HCT116 (cell line): ENCODE measurements at regions not wholly inside any gene's neighbourhood (a gene's known extent, or its start where the extent isn't known, plus 50 kb on each side); places are given as distances from the start of the nearest gene placed in this dataset.

Experiments used
- ATAC-seq: fragments of 200-7000 bp; cut with Tn5 transposase; 2 replicates; pipeline ENCODE4 v1.9.1; 2020; ENCODE audit warnings: mild to moderate bottlenecking, moderate library complexity
- BruUV-seq: library from RNA; stranded (reverse); fragments of 400-500 nt; replicated peaks from 2 replicates; lab custom pipeline; 2021; lab: Mats Ljungman, UMichigan
- CTCF ChIA-PET: fragments of 300-600 bp; sonication (Branson Sonifier 250); formaldehyde crosslinking; loops from one replicate; lab custom pipeline; 2021; ENCODE audit warnings: antibody characterized with exemption; lab: Charles Lee
- POLR2A ChIA-PET: fragments of 300-600, 350-600 bp; sonication (Branson Sonifier 250); formaldehyde crosslinking; loops from one replicate; lab custom pipeline; 2021; ENCODE audit warnings: antibody characterized with exemption; lab: Charles Lee
- RAD21 ChIA-PET, 2 experiments: fragments of 300-600 bp; sonication (Branson Sonifier 250); formaldehyde crosslinking; loops; one replicate each; lab custom pipeline; 2023; ENCODE audit warnings: low total read pairs in 2 of 2; ENCODE audit not compliant: uncharacterized antibody in 2 of 2, unreplicated experiment in 2 of 2, low non-redundant PET in 1 of 2; lab: Charles Lee
- DNase-seq: peaks from one replicate; pipeline ENCODE4 v3.0.0-alpha.2; 2010; ENCODE audit warnings: low read depth, low spot score
- H2AFZ ChIP-seq: fragments of 200-600 bp; shearing (Covaris generic), sonication (generic); 2 replicates; pipeline ENCODE4 v1.6.1; 2017; ENCODE audit warnings: low read depth, mixed run types, mixed read lengths, antibody characterized with exemption, low read length; ENCODE audit not compliant: poor library complexity, severe bottlenecking
- H3K27ac ChIP-seq: 2 replicates; pipeline ENCODE4 v1.5.1; 2012; ENCODE audit warnings: low read depth, low read length
- H3K27me3 ChIP-seq: fragments of 200-600 bp; sonication (generic); 2 replicates; pipeline ENCODE4 v1.6.1; 2016; ENCODE audit warnings: mixed run types, low read length, mixed read lengths; ENCODE audit not compliant: insufficient read depth
- H3K36me3 ChIP-seq, 2 experiments: fragments of 200-500 bp in 1 of 2; fragments of 200-600 bp in 1 of 2; sonication (Bioruptor generic) in 1 of 2; sonication (generic) in 1 of 2; 2 replicates each; pipeline versions ENCODE4 v1.5.1 to v1.6.1; 2014 to 2016; ENCODE audit warnings: low read length in 2 of 2, inconsistent platforms in 1 of 2, mixed read lengths in 1 of 2, mixed run types in 1 of 2; ENCODE audit not compliant: insufficient read depth in 2 of 2, control insufficient read depth in 1 of 2
- H3K4me1 ChIP-seq, 2 experiments: fragments of 200-600 bp in 1 of 2; sonication (generic) in 1 of 2; 2 replicates each; pipeline versions ENCODE4 v1.5.1 to v1.6.1; 2012 to 2017; ENCODE audit warnings: low read length in 2 of 2, inconsistent platforms in 1 of 2, mild to moderate bottlenecking in 1 of 2, mixed read lengths in 1 of 2, mixed run types in 1 of 2, moderate library complexity in 1 of 2; ENCODE audit not compliant: insufficient read depth in 2 of 2, control insufficient read depth in 1 of 2
- H3K4me2 ChIP-seq: fragments of 200-600 bp; sonication (generic); 2 replicates; pipeline ENCODE4 v1.6.1; 2017; ENCODE audit warnings: mixed run types, low read length, mixed read lengths
- H3K4me3 ChIP-seq, 2 experiments: fragments of 200-600 bp in 1 of 2; sonication (generic) in 1 of 2; replicated peaks in 1 of 2; 2 replicates each; pipeline ENCODE4 v1.5.1; 2011 to 2016; ENCODE audit warnings: low read length in 2 of 2, control low read depth in 1 of 2, low read depth in 1 of 2, mild to moderate bottlenecking in 1 of 2, mixed read lengths in 1 of 2, mixed run types in 1 of 2
- H3K79me2 ChIP-seq: fragments of 200-600 bp; sonication (generic); 2 replicates; pipeline ENCODE4 v1.6.1; 2017; ENCODE audit warnings: mild to moderate bottlenecking, mixed run types, low read length, moderate library complexity, mixed read lengths; ENCODE audit not compliant: insufficient read depth
- H3K9ac ChIP-seq: fragments of 200-600 bp; sonication (generic); 2 replicates; pipeline ENCODE4 v1.6.1; 2016; ENCODE audit warnings: low read length, mixed read lengths
- H3K9me2 ChIP-seq: fragments of 200-600 bp; sonication (generic), shearing (Covaris generic); 2 replicates; pipeline ENCODE4 v1.6.1; 2017; ENCODE audit warnings: mixed run types, mild to moderate bottlenecking, moderate library complexity; ENCODE audit not compliant: insufficient read depth
- H3K9me3 ChIP-seq, 2 experiments: fragments of 200-500 bp in 1 of 2; fragments of 200-600 bp in 1 of 2; sonication (Bioruptor generic) in 1 of 2; sonication (generic) in 1 of 2; 2 replicates each; pipeline ENCODE4 v1.6.1; 2014 to 2017; ENCODE audit warnings: low read length in 2 of 2, mixed read lengths in 2 of 2, inconsistent platforms in 1 of 2, low read depth in 1 of 2, mild to moderate bottlenecking in 1 of 2, mixed run types in 1 of 2, moderate library complexity in 1 of 2; ENCODE audit not compliant: control insufficient read depth in 1 of 2, insufficient read depth in 1 of 2
- H4K20me1 ChIP-seq: fragments of 200-600 bp; sonication (generic), shearing (Covaris generic); 2 replicates; pipeline ENCODE4 v1.6.1; 2017; ENCODE audit warnings: mixed run types, mild to moderate bottlenecking, moderate library complexity; ENCODE audit not compliant: insufficient read depth
- EGR1 ChIP-seq: IDR thresholded peaks from 2 replicates; pipeline ENCODE4 v1.6.1; 2012; ENCODE audit warnings: low read depth
- ELF1 ChIP-seq: IDR thresholded peaks from 2 replicates; pipeline ENCODE4 v1.6.1; 2012; ENCODE audit warnings: low read depth, borderline replicate concordance
- EZH2 ChIP-seq: fragments of 200-600 bp; sonication (generic); IDR thresholded peaks from 2 replicates; pipeline ENCODE4 v1.6.1; 2017; ENCODE audit warnings: antibody characterized with exemption, mixed run types
- EZH2phosphoT487 ChIP-seq: fragments of 200-600 bp; IDR thresholded peaks from 2 replicates; pipeline ENCODE4 v1.6.1; 2018; ENCODE audit warnings: antibody characterized with exemption, borderline replicate concordance
- FOSL1 ChIP-seq: IDR thresholded peaks from 2 replicates; pipeline ENCODE4 v1.6.1; 2012; ENCODE audit warnings: low read depth
- JUND ChIP-seq: IDR thresholded peaks from 2 replicates; pipeline ENCODE4 v1.6.1; 2012
- POLR2A ChIP-seq: IDR thresholded peaks from 2 replicates; pipeline ENCODE4 v1.7.0; 2011; ENCODE audit warnings: borderline replicate concordance; ENCODE audit not compliant: insufficient read depth, insufficient read length; ENCODE audit errors: extremely low read depth
- POLR2AphosphoS5 ChIP-seq: IDR thresholded peaks from 2 replicates; pipeline ENCODE4 v1.6.1; 2011; ENCODE audit warnings: mild to moderate bottlenecking, low read depth, low read length, moderate library complexity
- RAD21 ChIP-seq: IDR thresholded peaks from 2 replicates; pipeline ENCODE4 v1.6.1; 2012; ENCODE audit warnings: low read depth, mild to moderate bottlenecking
- SIN3A ChIP-seq: IDR thresholded peaks from 2 replicates; pipeline ENCODE4 v1.6.1; 2012; ENCODE audit warnings: low read depth
- SP1 ChIP-seq: IDR thresholded peaks from 2 replicates; pipeline ENCODE4 v1.6.1; 2012; ENCODE audit warnings: low read depth
- SRF ChIP-seq: IDR thresholded peaks from 2 replicates; pipeline ENCODE4 v1.6.1; 2012; ENCODE audit warnings: low read depth
- TCF7L2 ChIP-seq: IDR thresholded peaks from 2 replicates; pipeline ENCODE4 v1.7.0; 2011; ENCODE audit warnings: borderline replicate concordance, inconsistent platforms; ENCODE audit not compliant: insufficient read depth, insufficient read length; ENCODE audit errors: extremely low read depth
- YY1 ChIP-seq: IDR thresholded peaks from 2 replicates; pipeline ENCODE4 v1.6.1; 2011; ENCODE audit warnings: low read length, low read depth, moderate library complexity, mild to moderate bottlenecking; ENCODE audit not compliant: insufficient replicate concordance; ENCODE audit errors: extremely low read depth
- ZNF274 ChIP-seq: fragments of 200-500 bp; sonication (Bioruptor generic); IDR thresholded peaks from 2 replicates; pipeline ENCODE4 v1.6.1; 2014; ENCODE audit warnings: mild to moderate bottlenecking, low read depth, low read length, inconsistent platforms
- intact Hi-C: fragments of 100-400 bp; cut with micrococcal nuclease; formaldehyde crosslinking; loops from 2 replicates; pipeline ENCODE4 v1.10.0; 2022
- TF ChIP-seq, protein P1 (sequence below): IDR thresholded peaks from 2 replicates; pipeline ENCODE4 v1.6.1; 2012
- TF ChIP-seq, protein P2 (sequence below): IDR thresholded peaks from 2 replicates; pipeline ENCODE4 v1.6.1; 2011; ENCODE audit warnings: mild to moderate bottlenecking, low read length, moderate library complexity; ENCODE audit not compliant: insufficient replicate concordance; ENCODE audit errors: extremely low read depth
- TF ChIP-seq, protein P3 (sequence below), 3 experiments: fragments of 200-600 bp in 1 of 3; sonication (generic) in 1 of 3; IDR thresholded peaks in 2 of 3; conservative IDR thresholded peaks in 1 of 3; 2 replicates each; pipeline ENCODE4 v1.5.1; 2012 to 2017; ENCODE audit warnings: low read depth in 2 of 3, low read length in 2 of 3, antibody characterized with exemption in 1 of 3, borderline replicate concordance in 1 of 3, control low read depth in 1 of 3, mild to moderate bottlenecking in 1 of 3, mixed read lengths in 1 of 3, mixed run types in 1 of 3, moderate library complexity in 1 of 3; ENCODE audit not compliant: insufficient read depth in 1 of 3

DNA sequence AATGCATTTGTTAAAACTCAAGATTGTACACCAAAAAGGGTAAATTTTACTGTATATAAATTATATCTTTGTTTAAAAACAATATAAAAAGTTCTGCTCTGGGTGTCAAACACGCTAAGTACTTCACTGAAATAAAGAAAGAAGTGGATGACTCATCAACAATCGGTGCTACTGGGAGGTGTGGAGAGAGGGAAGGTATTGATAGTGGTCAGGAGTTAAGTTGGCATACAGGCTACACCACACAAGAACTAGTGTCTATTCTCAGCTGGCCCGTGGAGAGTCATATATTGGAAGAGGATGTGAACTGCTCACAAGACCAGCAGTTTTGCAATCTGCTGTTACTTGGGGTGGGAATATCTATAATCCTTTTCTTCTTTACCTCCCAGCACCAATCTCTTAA is 145.7 kb upstream of the TRPC7 start:
- TF ChIP-seq, protein P1, sequence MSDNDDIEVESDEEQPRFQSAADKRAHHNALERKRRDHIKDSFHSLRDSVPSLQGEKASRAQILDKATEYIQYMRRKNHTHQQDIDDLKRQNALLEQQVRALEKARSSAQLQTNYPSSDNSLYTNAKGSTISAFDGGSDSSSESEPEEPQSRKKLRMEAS, result no peak
- TF ChIP-seq TCF7L2 (no peak), POLR2AphosphoS5 (no peak), SIN3A (no peak), POLR2A (no peak), EGR1 (no peak), YY1 (no peak), SRF (no peak), RAD21 (no peak), JUND (no peak), FOSL1 (no peak), SP1 (no peak), ZNF274 (no peak), EZH2 (no peak), ELF1 (no peak), EZH2phosphoT487 (no peak)
- TF ChIP-seq, protein P2, sequence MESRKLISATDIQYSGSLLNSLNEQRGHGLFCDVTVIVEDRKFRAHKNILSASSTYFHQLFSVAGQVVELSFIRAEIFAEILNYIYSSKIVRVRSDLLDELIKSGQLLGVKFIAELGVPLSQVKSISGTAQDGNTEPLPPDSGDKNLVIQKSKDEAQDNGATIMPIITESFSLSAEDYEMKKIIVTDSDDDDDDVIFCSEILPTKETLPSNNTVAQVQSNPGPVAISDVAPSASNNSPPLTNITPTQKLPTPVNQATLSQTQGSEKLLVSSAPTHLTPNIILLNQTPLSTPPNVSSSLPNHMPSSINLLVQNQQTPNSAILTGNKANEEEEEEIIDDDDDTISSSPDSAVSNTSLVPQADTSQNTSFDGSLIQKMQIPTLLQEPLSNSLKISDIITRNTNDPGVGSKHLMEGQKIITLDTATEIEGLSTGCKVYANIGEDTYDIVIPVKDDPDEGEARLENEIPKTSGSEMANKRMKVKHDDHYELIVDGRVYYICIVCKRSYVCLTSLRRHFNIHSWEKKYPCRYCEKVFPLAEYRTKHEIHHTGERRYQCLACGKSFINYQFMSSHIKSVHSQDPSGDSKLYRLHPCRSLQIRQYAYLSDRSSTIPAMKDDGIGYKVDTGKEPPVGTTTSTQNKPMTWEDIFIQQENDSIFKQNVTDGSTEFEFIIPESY, result no peak
- TF ChIP-seq, protein P3, sequence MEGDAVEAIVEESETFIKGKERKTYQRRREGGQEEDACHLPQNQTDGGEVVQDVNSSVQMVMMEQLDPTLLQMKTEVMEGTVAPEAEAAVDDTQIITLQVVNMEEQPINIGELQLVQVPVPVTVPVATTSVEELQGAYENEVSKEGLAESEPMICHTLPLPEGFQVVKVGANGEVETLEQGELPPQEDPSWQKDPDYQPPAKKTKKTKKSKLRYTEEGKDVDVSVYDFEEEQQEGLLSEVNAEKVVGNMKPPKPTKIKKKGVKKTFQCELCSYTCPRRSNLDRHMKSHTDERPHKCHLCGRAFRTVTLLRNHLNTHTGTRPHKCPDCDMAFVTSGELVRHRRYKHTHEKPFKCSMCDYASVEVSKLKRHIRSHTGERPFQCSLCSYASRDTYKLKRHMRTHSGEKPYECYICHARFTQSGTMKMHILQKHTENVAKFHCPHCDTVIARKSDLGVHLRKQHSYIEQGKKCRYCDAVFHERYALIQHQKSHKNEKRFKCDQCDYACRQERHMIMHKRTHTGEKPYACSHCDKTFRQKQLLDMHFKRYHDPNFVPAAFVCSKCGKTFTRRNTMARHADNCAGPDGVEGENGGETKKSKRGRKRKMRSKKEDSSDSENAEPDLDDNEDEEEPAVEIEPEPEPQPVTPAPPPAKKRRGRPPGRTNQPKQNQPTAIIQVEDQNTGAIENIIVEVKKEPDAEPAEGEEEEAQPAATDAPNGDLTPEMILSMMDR (IDR thresholded peaks at IDR 0.05 in 2 of 3, conservative IDR thresholded peaks at IDR 0.05 in 1 of 3; ENCODE audit: borderline replicate concordance in 1 of 3, insufficient read depth in 1 of 3, low read depth in 2 of 3, low read length in 2 of 3), result no peak
- TF ChIP-seq, all 23 proteins: peak for 0
- ChIA-PET POLR2A (no interaction called here), CTCF (no interaction called here), RAD21 (no interaction called here)
- Histone ChIP-seq H3K4me3 (no peak overlapping the region), H3K9ac (no peak overlapping the region), H3K4me1 (no peaks in the 10 kb centered on the region), H4K20me1 (no peaks in the 10 kb centered on the region), H3K36me3 (no peaks in the 10 kb centered on the region), H3K9me2 (no peaks in the 10 kb centered on the region), H2AFZ (no peak overlapping the region), H3K27me3 (no peaks in the 10 kb centered on the region), H3K4me2 (no peak overlapping the region), H3K27ac (no peak overlapping the region), H3K9me3 (no peaks in the 10 kb centered on the region), H3K79me2 (no peaks in the 10 kb centered on the region)
- no peak for DNase-seq
- BruUV-seq, result no TSS peak
- no peak for ATAC-seq
- intact Hi-C loops, result no loop called here
